ENCODE measurements at regions not wholly inside any gene's neighbourhood (a gene's known extent, or its start where the extent isn't known, plus 50 kb on each side); places are given as distances from the start of the nearest gene placed in this dataset.

GRCh38 chr18:46253498-46253897 lies 149.3 kb downstream of the HAUS1 start:
- Mint-ChIP-seq H3K9me3 (ENCODE audit: unreplicated experiment) (no peaks in the 10 kb centered on the region), H3K4me3 (ENCODE audit: unreplicated experiment) (no peak overlapping the region), H3K27me3 (ENCODE audit: insufficient read depth, unreplicated experiment) (no peaks in the 10 kb centered on the region), H3K27ac (ENCODE audit: low read depth, unreplicated experiment) (no peak overlapping the region), H3K4me1 (ENCODE audit: insufficient read depth, unreplicated experiment) (peaks cover 31% of the 10 kb centered on the region), H3K36me3 (ENCODE audit: insufficient read depth, unreplicated experiment) (peaks cover 20% of the 10 kb centered on the region)
- peak; percentile 48 for DNase-seq (ENCODE audit: unreplicated experiment)
- TF ChIP-seq CTCF (IDR thresholded peaks at IDR 0.05; ENCODE audit: unreplicated experiment): no peak
- CTCF ChIA-PET: interaction anchor here (0.6 to 1.5 kb wide), 4 partner anchors 14 to 404 kb away, joined by 3 to 6 read pairs (median 3); no protein-coding TSS in a partner anchor
- BruUV-seq (replicated peaks): no TSS peak
- intact Hi-C loops (cut with micrococcal nuclease): no loop called here
- POLR2A ChIA-PET: interaction anchor here (1.5 kb wide), 1 partner anchor 22 kb away, joined by 6 read pairs; no protein-coding TSS in a partner anchor

GRCh38 chr18:46256078-46256477 lies 151.9 kb downstream of the HAUS1 start:
- POLR2A ChIA-PET: no interaction called here
- Mint-ChIP-seq H3K27me3 (ENCODE audit: insufficient read depth, unreplicated experiment) (no peaks in the 10 kb centered on the region), H3K4me3 (ENCODE audit: unreplicated experiment) (no peak overlapping the region), H3K36me3 (ENCODE audit: insufficient read depth, unreplicated experiment) (peaks cover 31% of the 10 kb centered on the region), H3K4me1 (ENCODE audit: insufficient read depth, unreplicated experiment) (peaks cover 29% of the 10 kb centered on the region), H3K27ac (ENCODE audit: low read depth, unreplicated experiment) (no peak overlapping the region), H3K9me3 (ENCODE audit: unreplicated experiment) (no peaks in the 10 kb centered on the region)
- BruUV-seq (replicated peaks): no TSS peak
- no peak for TF ChIP-seq CTCF (IDR thresholded peaks at IDR 0.05; ENCODE audit: unreplicated experiment)
- CTCF ChIA-PET: interaction anchor here (0.6 kb wide), 1 partner anchor 50 kb away, joined by 4 read pairs; no protein-coding TSS in a partner anchor
- intact Hi-C loops (cut with micrococcal nuclease): no loop called here
- no peak for DNase-seq (ENCODE audit: unreplicated experiment)

GRCh38 chr18:46257366-46257765 lies 153.2 kb downstream of the HAUS1 start:
- ChIA-PET CTCF (interaction anchor here (1.1 kb wide), 1 partner anchor 401 kb away, joined by 3 read pairs; no protein-coding TSS in a partner anchor), POLR2A (interaction anchor here (0.7 kb wide), 1 partner anchor 84 kb away, joined by 3 read pairs; a partner anchor contains a TSS)
- no peak overlapping the region for H3K4me3 Mint-ChIP-seq (ENCODE audit: unreplicated experiment)
- H3K4me1 Mint-ChIP-seq (ENCODE audit: insufficient read depth, unreplicated experiment): peaks cover 29% of the 10 kb centered on the region
- intact Hi-C loops (cut with micrococcal nuclease): no loop called here
- no peak for TF ChIP-seq CTCF (IDR thresholded peaks at IDR 0.05; ENCODE audit: unreplicated experiment)
- no peaks in the 10 kb centered on the region for H3K27me3 Mint-ChIP-seq (ENCODE audit: insufficient read depth, unreplicated experiment)
- H3K9me3 Mint-ChIP-seq (ENCODE audit: unreplicated experiment): no peaks in the 10 kb centered on the region
- no peak overlapping the region for H3K27ac Mint-ChIP-seq (ENCODE audit: low read depth, unreplicated experiment)
- peaks cover 33% of the 10 kb centered on the region for H3K36me3 Mint-ChIP-seq (ENCODE audit: insufficient read depth, unreplicated experiment)
- BruUV-seq (replicated peaks): no TSS peak
- DNase-seq (ENCODE audit: unreplicated experiment): no peak

- H3K27me3 Mint-ChIP-seq (ENCODE audit: insufficient read depth, unreplicated experiment): no peaks in the 10 kb centered on the region
These were observed 156.1 kb downstream of the HAUS1 start for GRCh38 chr18:46260016-46260878.

More at GRCh38 chr18:46260016-46260878, 156.1 kb downstream of the HAUS1 start:
- CTCF ChIA-PET: interaction anchor here (0.7 to 1.1 kb wide), 4 partner anchors 13 to 363 kb away, joined by 3 to 4 read pairs (median 3); no protein-coding TSS in a partner anchor
- no TSS peak for BruUV-seq (replicated peaks)
- no peak for DNase-seq (ENCODE audit: unreplicated experiment)
- Mint-ChIP-seq H3K27ac (ENCODE audit: low read depth, unreplicated experiment) (peak overlapping the region; percentile 77), H3K36me3 (ENCODE audit: insufficient read depth, unreplicated experiment) (peaks cover 52% of the 10 kb centered on the region), H3K4me1 (ENCODE audit: insufficient read depth, unreplicated experiment) (peaks cover 24% of the 10 kb centered on the region), H3K4me3 (ENCODE audit: unreplicated experiment) (no peak overlapping the region), H3K9me3 (ENCODE audit: unreplicated experiment) (no peaks in the 10 kb centered on the region)
- POLR2A ChIA-PET: interaction anchor here (1.2 kb wide), 2 partner anchors 12 to 86 kb away, joined by 3 to 4 read pairs; a partner anchor contains a TSS
- no peak for TF ChIP-seq CTCF (IDR thresholded peaks at IDR 0.05; ENCODE audit: unreplicated experiment)
- intact Hi-C loops (cut with micrococcal nuclease): no loop called here
